Mucosa of rectum (tissue), 2 donors: ENCODE measurements at regions not wholly inside any gene's neighbourhood (a gene's known extent, or its start where the extent isn't known, plus 50 kb on each side); places are given as distances from the start of the nearest gene placed in this dataset.

Source experiments
- H3K27ac ChIP-seq, 2 donors: one replicate each; pipeline ENCODE4 v1.7.0; 2013; ENCODE audit warnings: inconsistent platforms in 2 of 2, low read depth in 2 of 2, low read length in 2 of 2
- H3K27me3 ChIP-seq, 2 donors: one replicate each; pipeline ENCODE4 v1.7.0; 2013; ENCODE audit warnings: low read length in 2 of 2; ENCODE audit not compliant: control insufficient read depth in 2 of 2, insufficient read depth in 2 of 2
- H3K36me3 ChIP-seq, 2 donors: one replicate each; pipeline ENCODE4 v1.7.0; 2013; ENCODE audit warnings: low read length in 2 of 2; ENCODE audit not compliant: control insufficient read depth in 2 of 2, insufficient read depth in 2 of 2
- H3K4me1 ChIP-seq, 2 donors: one replicate each; pipeline ENCODE4 v1.7.0; 2013; ENCODE audit warnings: low read length in 2 of 2, mild to moderate bottlenecking in 1 of 2; ENCODE audit not compliant: control insufficient read depth in 2 of 2, insufficient read depth in 2 of 2
- H3K4me3 ChIP-seq, 2 donors: one replicate each; pipeline ENCODE4 v1.7.0; 2013; ENCODE audit warnings: low read length in 2 of 2
- H3K9ac ChIP-seq, 2 donors: one replicate each; pipeline ENCODE4 v1.7.0; 2013; ENCODE audit warnings: low read length in 2 of 2, low read depth in 1 of 2, mild to moderate bottlenecking in 1 of 2
- H3K9me3 ChIP-seq, 2 donors: one replicate each; pipeline ENCODE4 v1.7.0; 2013; ENCODE audit warnings: low read length in 2 of 2; ENCODE audit not compliant: control insufficient read depth in 2 of 2
- donor health status: healthy.
- donor health status: Normal muscosa, but diverticular disease.

DNA sequence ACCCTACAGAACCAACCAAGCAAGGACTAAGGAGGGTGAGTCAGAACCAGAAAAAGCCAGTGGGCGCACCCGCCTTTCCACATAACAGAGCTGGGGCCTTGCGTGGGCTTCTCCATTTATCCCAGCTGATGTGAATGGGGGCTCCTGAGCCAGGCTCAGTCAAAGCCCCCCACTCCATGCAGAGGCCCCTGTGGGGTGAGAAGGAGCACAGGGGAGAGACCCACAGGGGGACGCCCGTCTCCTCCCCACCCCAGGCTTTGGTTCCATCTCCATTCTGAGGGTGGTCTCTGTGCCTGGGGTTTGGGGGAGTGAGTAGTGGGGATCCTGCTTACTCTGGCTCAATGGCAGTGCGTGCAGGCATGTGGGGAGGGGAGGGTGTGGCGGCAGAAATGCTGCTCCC, 210.1 kb upstream of the TNRC6C start:
- Histone ChIP-seq H3K9ac (no peak overlapping the region), H3K4me1 (no peaks in the 10 kb centered on the region), H3K27me3 (peaks cover 2 to 12% of the 10 kb centered on the region in 2 donors), H3K36me3 (no peaks in the 10 kb centered on the region), H3K9me3 (no peaks in the 10 kb centered on the region), H3K27ac (no peak overlapping the region), H3K4me3 (no peak overlapping the region)

DNA sequence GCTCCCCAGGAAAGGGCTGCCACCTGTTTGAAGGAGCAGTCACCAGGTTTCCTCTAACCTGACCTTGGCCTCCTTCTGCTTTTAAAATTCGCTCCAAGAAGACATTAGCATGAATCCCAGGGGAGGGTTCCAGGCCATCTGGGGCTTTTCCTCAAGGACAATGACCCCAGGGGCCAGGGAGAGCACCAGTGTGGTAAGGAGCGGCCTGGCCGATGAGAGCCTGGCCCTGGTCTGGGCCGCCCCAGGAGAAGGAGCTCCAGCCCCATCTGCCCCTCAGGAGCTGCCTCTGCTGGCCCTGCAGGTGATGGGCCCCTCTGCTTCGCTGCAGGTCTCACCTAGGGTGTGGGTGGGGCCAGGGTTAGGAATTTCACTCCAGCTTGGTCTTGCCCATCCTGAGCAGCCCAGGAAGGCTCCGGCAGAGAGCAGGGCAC, 209.2 kb upstream of the TNRC6C start:
- H3K9me3 ChIP-seq: no peaks in the 10 kb centered on the region

DNA sequence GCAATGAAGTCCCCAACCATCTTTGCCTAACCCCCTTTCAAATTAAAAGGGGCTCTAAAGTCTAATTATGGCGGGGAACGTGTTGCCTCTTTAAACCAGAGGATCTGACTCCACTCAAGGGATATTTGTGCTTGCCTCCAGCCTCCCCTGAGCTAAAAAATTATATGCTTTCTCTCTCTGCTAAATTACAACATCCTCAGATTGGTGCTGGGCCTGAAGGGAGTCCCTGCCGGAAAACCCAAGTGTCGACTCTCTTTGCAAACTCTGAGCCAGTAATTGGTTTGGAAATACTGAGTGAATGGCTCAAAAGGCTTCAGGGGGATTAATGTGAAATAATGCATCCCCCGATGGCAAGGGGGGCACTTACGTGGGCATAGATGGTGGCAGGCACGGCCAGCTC, 208.5 kb upstream of the TNRC6C start:
- no peak overlapping the region for H3K27ac ChIP-seq
- H3K4me1 ChIP-seq: no peaks in the 10 kb centered on the region

More for the DNA sequence above, 209.2 kb upstream of the TNRC6C start:
- Histone ChIP-seq H3K36me3 (no peaks in the 10 kb centered on the region), H3K4me3 (no peak overlapping the region), H3K27ac (no peak overlapping the region), H3K4me1 (no peaks in the 10 kb centered on the region), H3K27me3 (peaks cover 2 to 12% of the 10 kb centered on the region in 2 donors), H3K9ac (no peak overlapping the region)

DNA sequence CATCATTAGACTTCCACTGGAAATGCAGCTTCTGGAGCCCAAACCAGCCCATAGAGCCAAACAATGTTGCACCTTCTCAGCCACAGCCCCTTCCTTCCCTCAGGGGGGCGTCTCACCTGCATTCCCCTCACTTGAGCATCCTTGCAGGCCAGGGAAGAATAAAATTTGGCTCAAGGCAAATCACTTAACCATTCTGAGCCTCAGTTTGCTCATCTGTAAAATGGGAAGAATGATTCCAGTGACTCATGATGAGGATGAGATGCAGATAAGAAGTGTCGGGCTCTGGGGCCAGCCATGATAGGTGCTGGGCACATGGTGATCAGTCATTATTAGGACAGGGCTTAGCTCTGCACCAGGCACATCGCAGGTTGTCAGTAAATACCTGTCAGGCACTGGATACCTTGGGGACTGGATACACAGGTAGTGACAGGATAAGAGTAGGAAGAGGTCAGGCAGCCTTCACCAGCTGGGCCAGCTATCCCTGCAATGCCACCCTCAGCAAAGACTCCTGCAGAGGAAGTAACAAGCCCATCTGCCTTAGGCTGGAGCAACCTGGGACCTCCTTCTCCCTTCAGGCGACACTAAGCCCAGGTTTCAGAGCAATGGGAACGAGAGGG, 208.0 kb upstream of the TNRC6C start:
- peaks cover 0 to 5% of the 10 kb centered on the region in 2 donors for H3K9me3 ChIP-seq
- H3K27ac ChIP-seq: no peak overlapping the region
- no peaks in the 10 kb centered on the region for H3K36me3 ChIP-seq
- H3K4me1 ChIP-seq: no peaks in the 10 kb centered on the region
- H3K27me3 ChIP-seq: peaks cover 2 to 12% of the 10 kb centered on the region in 2 donors
- no peak overlapping the region for H3K4me3 ChIP-seq
- no peak overlapping the region for H3K9ac ChIP-seq

More for the DNA sequence above, 208.5 kb upstream of the TNRC6C start:
- Histone ChIP-seq H3K4me3 (no peak overlapping the region), H3K36me3 (no peaks in the 10 kb centered on the region), H3K9me3 (peaks cover 0 to 1% of the 10 kb centered on the region in 2 donors), H3K27me3 (peaks cover 2 to 12% of the 10 kb centered on the region in 2 donors), H3K9ac (no peak overlapping the region)

DNA sequence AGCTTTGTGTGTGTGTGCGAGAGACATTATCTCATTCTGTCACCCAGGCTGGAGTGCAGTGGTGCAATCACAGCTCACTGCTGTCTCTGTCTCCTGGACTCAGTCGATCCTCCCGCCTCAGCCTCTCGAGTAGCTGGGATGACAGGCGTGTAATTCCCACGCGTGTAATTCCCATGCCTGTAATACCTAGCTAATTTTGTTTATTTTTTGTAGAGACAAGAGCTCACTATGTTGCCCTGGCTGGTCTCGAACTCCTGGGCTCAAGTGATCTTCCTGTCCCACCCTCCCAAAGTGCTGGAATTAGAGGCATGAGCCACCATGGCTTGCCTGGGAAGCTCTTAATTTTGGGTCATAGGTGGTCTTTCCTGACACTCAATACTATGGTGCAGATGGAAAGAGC, 205.3 kb upstream of the TNRC6C start:
- H3K4me3 ChIP-seq: no peak overlapping the region
- H3K9me3 ChIP-seq: peaks cover 0 to 5% of the 10 kb centered on the region in 2 donors

DNA sequence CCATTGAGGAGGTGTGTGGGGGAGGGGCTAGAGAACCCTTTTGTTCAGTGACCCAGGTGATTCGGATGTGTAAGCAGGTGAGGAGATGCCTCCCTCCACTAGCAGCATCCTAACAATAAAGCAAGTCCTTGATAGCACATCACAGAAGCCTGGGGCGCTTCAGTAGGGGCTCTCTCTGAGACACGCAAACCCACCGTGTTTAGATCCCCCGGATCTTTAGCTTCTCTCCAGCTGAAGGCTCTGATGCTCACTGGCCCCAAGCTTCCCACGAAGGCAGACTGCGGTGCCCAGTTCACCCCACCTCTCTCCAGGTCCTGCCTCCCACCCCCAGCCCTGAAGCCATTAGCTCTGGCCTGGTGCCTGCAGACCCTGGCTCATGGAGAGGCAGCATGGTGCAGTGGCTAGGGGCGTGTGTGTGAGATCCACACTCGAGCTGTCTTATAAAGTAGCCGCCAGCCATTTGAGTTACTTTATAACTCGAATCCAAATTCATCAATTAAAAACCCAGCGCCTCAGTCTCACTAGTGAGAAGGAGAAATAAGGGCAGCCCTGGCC, 204.7 kb upstream of the TNRC6C start:
- Histone ChIP-seq H3K36me3 (no peaks in the 10 kb centered on the region), H3K9me3 (peaks cover 0 to 5% of the 10 kb centered on the region in 2 donors), H3K27me3 (peaks cover 12 to 15% of the 10 kb centered on the region in 2 donors), H3K4me3 (no peak overlapping the region), H3K27ac (no peak overlapping the region), H3K9ac (no peak overlapping the region), H3K4me1 (no peaks in the 10 kb centered on the region)

More for the DNA sequence above, 205.3 kb upstream of the TNRC6C start:
- H3K27ac ChIP-seq: no peak overlapping the region
- peaks cover 12 to 15% of the 10 kb centered on the region in 2 donors for H3K27me3 ChIP-seq
- no peak overlapping the region for H3K9ac ChIP-seq
- no peaks in the 10 kb centered on the region for H3K36me3 ChIP-seq
- no peaks in the 10 kb centered on the region for H3K4me1 ChIP-seq

DNA sequence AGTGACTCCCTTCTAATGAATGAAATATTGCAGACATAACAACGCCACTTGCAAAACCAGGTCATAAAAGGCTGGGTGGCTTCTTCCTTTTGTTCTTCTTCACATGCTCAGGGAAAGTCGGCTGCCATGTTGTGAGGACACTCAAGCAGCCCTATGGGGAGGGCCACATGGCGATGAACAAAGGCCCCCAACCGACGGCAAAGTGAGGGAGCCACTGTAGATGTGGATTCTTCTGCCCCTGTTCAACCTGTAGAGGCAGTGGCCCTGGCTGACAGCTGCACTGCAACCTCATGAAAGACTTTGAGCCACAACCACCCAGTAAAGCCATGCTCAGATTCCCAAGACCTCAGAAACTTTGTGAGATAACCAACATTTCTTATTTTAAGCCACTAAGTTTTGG, 203.5 kb upstream of the TNRC6C start:
- Histone ChIP-seq H3K36me3 (no peaks in the 10 kb centered on the region), H3K4me3 (no peak overlapping the region), H3K9ac (no peak overlapping the region), H3K9me3 (peaks cover 0 to 5% of the 10 kb centered on the region in 2 donors), H3K4me1 (no peaks in the 10 kb centered on the region), H3K27me3 (peaks cover 12 to 15% of the 10 kb centered on the region in 2 donors), H3K27ac (no peak overlapping the region)

DNA sequence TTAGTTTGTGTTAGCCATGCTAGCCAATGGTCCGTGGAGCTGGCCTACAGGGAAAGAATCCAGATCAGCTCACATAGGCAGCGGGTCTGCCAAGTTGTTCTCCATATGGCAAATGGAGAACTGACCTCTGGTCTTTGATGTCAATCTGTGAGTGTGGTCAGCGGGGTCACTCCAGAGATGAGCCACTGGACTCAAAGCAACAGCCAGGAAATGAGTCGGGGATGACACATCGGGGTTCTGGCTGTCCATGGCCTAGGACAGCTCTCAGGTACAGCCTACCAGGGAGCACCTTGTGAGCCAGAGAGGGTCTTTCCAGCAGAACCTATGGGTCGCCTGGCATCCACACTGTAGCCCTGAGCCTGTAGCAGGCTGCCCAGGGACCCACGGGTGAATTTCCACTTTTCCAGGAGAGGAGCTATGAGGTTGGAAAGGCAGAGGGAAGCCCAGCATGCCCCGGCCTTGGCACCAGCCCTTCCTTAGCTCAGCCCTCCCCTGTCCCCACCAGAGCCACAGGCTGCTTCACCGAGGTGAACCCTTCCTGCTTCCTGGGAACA, 203.0 kb upstream of the TNRC6C start:
- Histone ChIP-seq H3K27ac (no peak overlapping the region), H3K27me3 (peaks cover 12 to 15% of the 10 kb centered on the region in 2 donors), H3K4me1 (no peaks in the 10 kb centered on the region), H3K36me3 (no peaks in the 10 kb centered on the region), H3K9ac (no peak overlapping the region), H3K4me3 (no peak overlapping the region), H3K9me3 (peaks cover 0 to 5% of the 10 kb centered on the region in 2 donors)

DNA sequence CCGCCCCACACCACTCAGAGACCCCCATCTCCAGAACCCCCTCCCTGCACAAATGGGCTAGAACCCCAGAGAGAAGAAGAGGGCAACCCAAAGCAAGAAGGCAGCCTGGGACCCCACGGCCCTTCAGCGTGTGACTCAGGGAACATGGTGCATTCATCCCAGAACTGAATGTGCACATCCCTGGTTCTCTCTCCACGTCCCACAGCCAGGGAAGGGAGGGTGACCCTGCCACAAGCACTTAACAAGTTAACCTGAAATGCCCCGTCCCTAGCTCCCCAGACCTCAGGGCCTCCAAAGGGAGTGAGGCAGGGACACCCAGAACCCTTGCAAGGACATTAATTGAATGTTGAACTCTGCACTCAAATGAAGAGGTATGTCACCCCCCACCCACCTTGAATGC, 202.5 kb upstream of the TNRC6C start:
- Histone ChIP-seq H3K4me3 (no peak overlapping the region), H3K36me3 (no peaks in the 10 kb centered on the region), H3K4me1 (no peaks in the 10 kb centered on the region), H3K27me3 (peaks cover 8 to 15% of the 10 kb centered on the region in 2 donors), H3K27ac (no peak overlapping the region), H3K9ac (no peak overlapping the region), H3K9me3 (peaks cover 0 to 5% of the 10 kb centered on the region in 2 donors)

DNA sequence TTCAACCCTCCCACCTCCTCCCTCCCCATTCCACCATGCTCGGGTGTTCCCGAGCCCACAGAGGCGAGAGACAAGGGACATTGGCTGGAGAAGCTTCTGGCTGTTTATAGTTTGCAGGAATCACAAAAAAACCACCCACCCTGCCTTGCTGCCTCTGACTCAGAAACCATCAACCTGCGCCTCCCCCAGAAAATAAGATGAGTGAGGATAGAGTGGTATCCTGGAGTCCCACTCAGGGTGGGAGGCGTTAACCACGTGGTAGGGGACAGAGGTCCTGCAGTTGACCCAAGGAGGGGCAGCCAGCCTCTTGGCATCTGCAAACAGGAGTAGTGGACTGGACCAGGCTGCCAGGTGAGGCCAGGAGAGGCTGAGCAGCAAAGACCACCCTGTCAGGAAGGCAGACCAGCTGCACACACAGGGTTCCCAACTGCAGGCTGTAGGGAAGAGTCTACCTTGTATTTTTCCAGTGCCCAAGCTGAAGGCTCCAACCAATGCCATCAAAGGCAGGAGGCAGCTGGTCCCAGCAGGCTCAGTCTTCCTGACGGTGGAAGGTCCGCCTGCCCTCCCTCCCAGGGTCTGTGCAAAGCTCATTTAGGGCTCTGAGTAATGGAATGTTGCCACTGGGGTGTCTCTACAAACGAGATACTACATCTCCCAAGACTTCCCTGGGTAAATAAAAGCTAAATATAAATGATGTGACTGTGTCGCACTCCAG, 201.5 kb upstream of the TNRC6C start:
- Histone ChIP-seq H3K9ac (no peak overlapping the region), H3K27ac (no peak overlapping the region), H3K4me3 (no peak overlapping the region), H3K9me3 (peaks cover 0 to 5% of the 10 kb centered on the region in 2 donors), H3K36me3 (no peaks in the 10 kb centered on the region), H3K4me1 (no peaks in the 10 kb centered on the region), H3K27me3 (peaks cover 8 to 14% of the 10 kb centered on the region in 2 donors)
